Caco-2 (cell line): ENCODE measurements at regions not wholly inside any gene's neighbourhood (a gene's known extent, or its start where the extent isn't known, plus 50 kb on each side); places are given as distances from the start of the nearest gene placed in this dataset.

Experiments
- BruUV-seq: library from RNA; stranded (reverse); fragments of 400-500 nt; replicated peaks from 2 replicates; lab custom pipeline; 2021; lab: Mats Ljungman, UMichigan
- CTCF ChIA-PET: fragments of 300-600 bp; sonication (Branson Sonifier 250); formaldehyde crosslinking; loops from one replicate; lab custom pipeline; 2022; ENCODE audit warnings: antibody characterized with exemption; lab: Charles Lee
- POLR2A ChIA-PET: fragments of 300-600 bp; sonication (Branson Sonifier 250); formaldehyde crosslinking; loops from one replicate; lab custom pipeline; 2022; ENCODE audit warnings: antibody characterized with exemption; lab: Charles Lee
- DNase-seq, 2 experiments: peaks; one replicate each; pipeline versions ENCODE4 v3.0.0 to v3.0.0-alpha.2; 2020 to 2022
- H3K27me3 ChIP-seq: replicated peaks from 2 replicates; pipeline ENCODE4 v1.6.0; 2011; ENCODE audit warnings: low read length; ENCODE audit not compliant: control insufficient read depth, insufficient read depth
- H3K36me3 ChIP-seq: 2 replicates; pipeline ENCODE4 v1.5.1; 2011; ENCODE audit warnings: low read length; ENCODE audit not compliant: control insufficient read depth, insufficient read depth
- H3K4me1 ChIP-seq: fragments of 250-450 bp; sonication (Bioruptor Pico); 2 replicates; pipeline ENCODE4 v1.5.1; 2020; ENCODE audit warnings: mild to moderate bottlenecking
- H3K4me3 ChIP-seq: 2 replicates; pipeline ENCODE4 v1.5.1; 2011; ENCODE audit warnings: low read depth, mild to moderate bottlenecking, control low read depth, low read length
- H3K9me3 ChIP-seq: fragments of 250-450 bp; sonication (Bioruptor Pico); 2 replicates; pipeline ENCODE4 v1.5.1; 2020; ENCODE audit warnings: mild to moderate bottlenecking, moderate library complexity
- H3K27ac Mint-ChIP-seq: one replicate; pipeline ENCODE4 v1.8.0; 2022; ENCODE audit warnings: mixed read lengths; ENCODE audit not compliant: unreplicated experiment
- H3K27me3 Mint-ChIP-seq: one replicate; pipeline ENCODE4 v1.8.0; 2022; ENCODE audit warnings: mixed read lengths; ENCODE audit not compliant: insufficient read depth, unreplicated experiment
- H3K36me3 Mint-ChIP-seq: one replicate; pipeline ENCODE4 v1.8.0; 2022; ENCODE audit warnings: mild to moderate bottlenecking, mixed read lengths; ENCODE audit not compliant: insufficient read depth, unreplicated experiment
- H3K4me1 Mint-ChIP-seq: one replicate; pipeline ENCODE4 v1.8.0; 2022; ENCODE audit warnings: low read depth, mixed read lengths; ENCODE audit not compliant: unreplicated experiment
- H3K4me3 Mint-ChIP-seq: one replicate; pipeline ENCODE4 v1.8.0; 2022; ENCODE audit warnings: mild to moderate bottlenecking, moderate library complexity, mixed read lengths; ENCODE audit not compliant: unreplicated experiment
- H3K9me3 Mint-ChIP-seq: one replicate; pipeline ENCODE4 v1.8.0; 2022; ENCODE audit warnings: mixed read lengths; ENCODE audit not compliant: unreplicated experiment
- intact Hi-C: fragments of 100-400 bp; cut with micrococcal nuclease; formaldehyde crosslinking; loops from one replicate; pipeline ENCODE4 v1.10.0; 2022; ENCODE audit not compliant: unreplicated experiment
- TF ChIP-seq, protein P1 (sequence below), 2 experiments: fragments of 200-600 bp in 1 of 2; IDR thresholded peaks; 1 replicate in 1 of 2; 2 replicates in 1 of 2; pipeline versions ENCODE4 v1.5.1 to v1.8.0; 2011 to 2022; ENCODE audit warnings: antibody characterized with exemption in 1 of 2, control low read depth in 1 of 2, inconsistent platforms in 1 of 2, low read depth in 1 of 2, low read length in 1 of 2, mild to moderate bottlenecking in 1 of 2, moderate library complexity in 1 of 2; ENCODE audit not compliant: insufficient read depth in 1 of 2, severe bottlenecking in 1 of 2, unreplicated experiment in 1 of 2

DNA sequence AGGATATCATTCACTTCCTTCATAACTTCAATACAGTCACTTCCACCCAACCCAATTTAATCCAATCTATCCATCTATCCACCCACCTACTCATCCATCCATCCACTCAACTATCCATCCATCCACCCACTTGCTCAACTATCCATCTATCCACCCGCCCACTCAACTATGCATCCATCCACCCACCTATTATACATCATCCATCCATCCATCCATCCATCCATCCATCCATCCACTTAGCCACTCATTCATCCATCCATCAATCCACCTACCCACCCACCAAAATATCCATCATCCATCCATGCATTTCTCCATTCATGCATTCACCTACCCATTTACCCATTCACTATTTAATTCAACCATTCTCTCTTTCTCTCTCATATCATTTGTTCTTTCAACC, 179.5 kb downstream of the HAPSTR1 start:
- H3K4me3 Mint-ChIP-seq = no peak overlapping the region
- H3K27ac Mint-ChIP-seq = no peak overlapping the region
- Histone ChIP-seq H3K9me3 (no peaks in the 10 kb centered on the region), H3K4me1 (no peaks in the 10 kb centered on the region), H3K4me3 (no peak overlapping the region), H3K27me3 (no peaks in the 10 kb centered on the region; the same call in 1 of the 2 replicates), H3K36me3 (no peaks in the 10 kb centered on the region)
- POLR2A ChIA-PET = no interaction called here
- H3K27me3 Mint-ChIP-seq = peaks cover 22% of the 10 kb centered on the region
- no TSS peak for BruUV-seq
- H3K4me1 Mint-ChIP-seq = no peaks in the 10 kb centered on the region
- CTCF ChIA-PET = no interaction called here
- TF ChIP-seq, protein P1, sequence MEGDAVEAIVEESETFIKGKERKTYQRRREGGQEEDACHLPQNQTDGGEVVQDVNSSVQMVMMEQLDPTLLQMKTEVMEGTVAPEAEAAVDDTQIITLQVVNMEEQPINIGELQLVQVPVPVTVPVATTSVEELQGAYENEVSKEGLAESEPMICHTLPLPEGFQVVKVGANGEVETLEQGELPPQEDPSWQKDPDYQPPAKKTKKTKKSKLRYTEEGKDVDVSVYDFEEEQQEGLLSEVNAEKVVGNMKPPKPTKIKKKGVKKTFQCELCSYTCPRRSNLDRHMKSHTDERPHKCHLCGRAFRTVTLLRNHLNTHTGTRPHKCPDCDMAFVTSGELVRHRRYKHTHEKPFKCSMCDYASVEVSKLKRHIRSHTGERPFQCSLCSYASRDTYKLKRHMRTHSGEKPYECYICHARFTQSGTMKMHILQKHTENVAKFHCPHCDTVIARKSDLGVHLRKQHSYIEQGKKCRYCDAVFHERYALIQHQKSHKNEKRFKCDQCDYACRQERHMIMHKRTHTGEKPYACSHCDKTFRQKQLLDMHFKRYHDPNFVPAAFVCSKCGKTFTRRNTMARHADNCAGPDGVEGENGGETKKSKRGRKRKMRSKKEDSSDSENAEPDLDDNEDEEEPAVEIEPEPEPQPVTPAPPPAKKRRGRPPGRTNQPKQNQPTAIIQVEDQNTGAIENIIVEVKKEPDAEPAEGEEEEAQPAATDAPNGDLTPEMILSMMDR (IDR thresholded peaks at IDR 0.05; ENCODE audit: insufficient read depth in 1 of 2, low read depth in 1 of 2, low read length in 1 of 2, severe bottlenecking in 1 of 2, unreplicated experiment in 1 of 2) = no peak
- intact Hi-C loops = no loop called here
- no peak for DNase-seq
- H3K36me3 Mint-ChIP-seq = no peaks in the 10 kb centered on the region
- H3K9me3 Mint-ChIP-seq = no peaks in the 10 kb centered on the region

DNA sequence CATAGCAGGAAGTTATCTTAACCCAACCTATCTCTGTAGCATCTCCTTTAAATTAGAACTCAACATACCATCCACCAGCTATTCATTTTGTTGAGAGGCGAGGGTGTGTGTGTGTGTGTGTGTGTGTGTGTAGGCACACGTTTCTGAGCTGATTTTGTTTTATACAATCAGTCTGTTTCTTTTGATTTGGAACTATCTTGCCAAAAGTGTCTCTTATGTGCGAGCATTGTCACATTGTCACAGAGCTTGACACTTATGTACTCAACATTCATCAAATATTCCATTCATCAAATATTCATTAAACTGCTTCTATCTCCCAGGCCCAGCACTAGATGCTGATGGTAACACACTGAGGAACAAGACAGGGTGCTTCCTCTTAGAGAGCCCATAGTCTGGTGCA, 180.4 kb downstream of the HAPSTR1 start:
- H3K9me3 Mint-ChIP-seq = no peaks in the 10 kb centered on the region
- POLR2A ChIA-PET = no interaction called here
- TF ChIP-seq, protein P1 (IDR thresholded peaks at IDR 0.05; ENCODE audit: insufficient read depth in 1 of 2, low read depth in 1 of 2, low read length in 1 of 2, severe bottlenecking in 1 of 2, unreplicated experiment in 1 of 2) = no peak
- Histone ChIP-seq H3K4me3 (no peak overlapping the region), H3K4me1 (no peaks in the 10 kb centered on the region), H3K36me3 (no peaks in the 10 kb centered on the region), H3K27me3 (no peaks in the 10 kb centered on the region; the same call in 1 of the 2 replicates), H3K9me3 (no peaks in the 10 kb centered on the region)
- H3K36me3 Mint-ChIP-seq = no peaks in the 10 kb centered on the region
- H3K27ac Mint-ChIP-seq = no peak overlapping the region
- peaks cover 21% of the 10 kb centered on the region for H3K27me3 Mint-ChIP-seq
- no peak overlapping the region for H3K4me3 Mint-ChIP-seq
- CTCF ChIA-PET = no interaction called here
- no peaks in the 10 kb centered on the region for H3K4me1 Mint-ChIP-seq
- no TSS peak for BruUV-seq
- DNase-seq = no peak
- intact Hi-C loops = no loop called here

DNA sequence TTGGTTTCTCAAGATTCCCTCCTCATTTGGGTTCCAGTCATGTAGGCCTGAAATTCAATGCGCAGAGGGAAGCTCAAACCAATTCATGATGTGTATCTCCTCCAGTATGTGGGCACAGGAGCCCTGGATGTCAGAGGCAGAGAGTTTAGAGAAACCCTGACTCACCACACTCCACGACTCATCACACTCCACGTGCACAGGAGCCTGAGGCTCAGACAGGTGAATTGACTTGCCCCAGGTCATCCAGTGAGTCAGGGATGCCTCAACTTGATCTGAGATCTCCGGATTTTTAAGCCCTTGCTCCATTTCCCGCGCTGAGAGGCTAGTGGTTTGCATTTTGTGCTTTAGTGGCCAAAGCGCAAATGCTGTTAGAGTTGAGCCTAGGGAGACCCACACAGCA, 183.9 kb downstream of the HAPSTR1 start:
- no peak overlapping the region for H3K27ac Mint-ChIP-seq
- no peaks in the 10 kb centered on the region for H3K36me3 Mint-ChIP-seq
- no TSS peak for BruUV-seq
- ChIA-PET CTCF (no interaction called here), POLR2A (no interaction called here)
- H3K27me3 Mint-ChIP-seq = peaks cover 11% of the 10 kb centered on the region
- no peaks in the 10 kb centered on the region for H3K9me3 Mint-ChIP-seq
- H3K4me3 ChIP-seq = no peak overlapping the region
- H3K4me3 Mint-ChIP-seq = no peak overlapping the region
- H3K36me3 ChIP-seq = no peaks in the 10 kb centered on the region
- H3K4me1 ChIP-seq = no peaks in the 10 kb centered on the region
- intact Hi-C loops = no loop called here
- no peaks in the 10 kb centered on the region for H3K9me3 ChIP-seq
- H3K4me1 Mint-ChIP-seq = no peaks in the 10 kb centered on the region
- DNase-seq = no peak
- no peaks in the 10 kb centered on the region for H3K27me3 ChIP-seq
- TF ChIP-seq, protein P1 (IDR thresholded peaks at IDR 0.05; ENCODE audit: insufficient read depth in 1 of 2, low read depth in 1 of 2, low read length in 1 of 2, severe bottlenecking in 1 of 2, unreplicated experiment in 1 of 2) = no peak
